ENCODE measurements at regions not wholly inside any gene's neighbourhood (a gene's known extent, or its start where the extent isn't known, plus 50 kb on each side); places are given as distances from the start of the nearest gene placed in this dataset.

DNA sequence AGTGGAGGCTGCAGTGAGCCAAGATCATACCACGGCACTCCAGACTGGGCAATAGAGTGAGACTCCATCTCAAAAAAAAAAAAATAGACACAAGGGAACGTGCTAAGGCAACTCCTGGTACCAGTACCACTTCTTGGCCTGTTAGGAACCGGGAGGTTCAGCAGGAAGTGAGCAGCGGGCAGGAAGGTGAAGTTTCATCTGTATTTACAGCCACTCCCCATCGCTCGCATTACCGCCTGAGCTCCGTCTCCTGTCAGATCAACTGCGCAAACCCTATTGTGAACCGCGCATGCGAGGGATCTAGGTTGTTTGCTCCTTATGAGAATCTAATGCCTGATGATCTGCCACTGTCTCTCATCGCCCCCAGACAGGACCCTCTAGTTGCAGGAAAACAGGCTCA, 69.9 kb upstream of the FOXK1 start:
- DNase-seq (no peak), ATAC-seq (no peak)
- Histone ChIP-seq H3K4me1 (peaks cover 14 to 22% of the 10 kb centered on the region in 2 donors), H3K4me3 (no peak overlapping the region), H3K27me3 (peaks cover 0 to 2% (median 0%) of the 10 kb centered on the region in 3 donors), H3K36me3 (no peaks in the 10 kb centered on the region), H3K27ac (peak overlapping the region in 1 of 4 donors; percentile 79), H3K9me3 (no peaks in the 10 kb centered on the region)
- in situ Hi-C loops (cut with MboI; ENCODE audit: low sequenced_read_pairs in 4 of 4), result no loop called here
- intact Hi-C loops (cut with DNase I; ENCODE audit: low total_unique reads), result no loop called here
- TF ChIP-seq, protein P1, sequence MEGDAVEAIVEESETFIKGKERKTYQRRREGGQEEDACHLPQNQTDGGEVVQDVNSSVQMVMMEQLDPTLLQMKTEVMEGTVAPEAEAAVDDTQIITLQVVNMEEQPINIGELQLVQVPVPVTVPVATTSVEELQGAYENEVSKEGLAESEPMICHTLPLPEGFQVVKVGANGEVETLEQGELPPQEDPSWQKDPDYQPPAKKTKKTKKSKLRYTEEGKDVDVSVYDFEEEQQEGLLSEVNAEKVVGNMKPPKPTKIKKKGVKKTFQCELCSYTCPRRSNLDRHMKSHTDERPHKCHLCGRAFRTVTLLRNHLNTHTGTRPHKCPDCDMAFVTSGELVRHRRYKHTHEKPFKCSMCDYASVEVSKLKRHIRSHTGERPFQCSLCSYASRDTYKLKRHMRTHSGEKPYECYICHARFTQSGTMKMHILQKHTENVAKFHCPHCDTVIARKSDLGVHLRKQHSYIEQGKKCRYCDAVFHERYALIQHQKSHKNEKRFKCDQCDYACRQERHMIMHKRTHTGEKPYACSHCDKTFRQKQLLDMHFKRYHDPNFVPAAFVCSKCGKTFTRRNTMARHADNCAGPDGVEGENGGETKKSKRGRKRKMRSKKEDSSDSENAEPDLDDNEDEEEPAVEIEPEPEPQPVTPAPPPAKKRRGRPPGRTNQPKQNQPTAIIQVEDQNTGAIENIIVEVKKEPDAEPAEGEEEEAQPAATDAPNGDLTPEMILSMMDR (IDR thresholded peaks at IDR 0.05 in 4 of 5, conservative IDR thresholded peaks at IDR 0.05 in 1 of 5), result no peak
- no peak for TF ChIP-seq POLR2A (IDR thresholded peaks at IDR 0.05)

DNA sequence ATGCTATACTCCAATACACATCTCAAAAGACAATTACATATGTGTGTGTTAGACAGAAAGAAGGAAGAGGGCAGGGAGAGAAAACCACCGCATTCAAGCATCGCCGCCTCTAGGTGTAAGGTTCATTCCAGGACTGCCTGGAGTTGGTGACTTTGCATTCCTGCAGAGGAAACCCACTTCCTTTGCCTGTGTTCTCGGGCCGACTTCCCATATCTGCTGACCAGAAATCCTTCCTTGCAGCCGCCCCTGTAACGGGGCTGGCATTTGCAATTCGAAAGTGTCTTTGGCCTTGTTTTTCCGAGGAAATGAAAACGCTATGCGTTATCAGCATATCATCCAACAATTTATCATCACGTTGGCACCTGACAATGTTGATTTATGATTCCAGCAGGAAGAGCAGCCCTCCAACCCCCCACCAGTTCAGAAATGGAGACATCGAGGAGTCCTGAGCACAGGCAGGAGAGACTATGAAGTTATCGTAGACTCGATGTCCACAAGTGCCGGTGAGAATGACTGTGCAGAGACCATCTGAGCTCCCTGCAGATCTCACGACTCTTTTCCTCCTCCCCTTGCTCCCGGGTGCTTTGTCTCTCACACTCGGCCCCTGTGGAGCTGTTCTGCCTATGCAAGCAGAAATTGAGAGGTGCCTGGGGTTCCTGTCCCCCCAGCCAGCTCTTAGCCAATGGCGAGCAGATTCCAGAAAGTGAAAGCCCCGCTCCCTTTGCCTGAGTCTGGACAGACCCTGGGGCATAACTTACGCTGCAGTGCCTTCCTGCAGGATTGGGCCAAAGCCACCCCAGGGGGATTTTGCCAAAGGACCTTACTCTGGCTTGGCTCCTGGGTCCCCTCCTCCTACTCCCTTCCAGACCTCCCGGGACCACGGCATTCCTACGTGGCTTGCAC, 68.9 kb upstream of the FOXK1 start:
- Histone ChIP-seq H3K36me3 (no peaks in the 10 kb centered on the region), H3K4me3 (peak overlapping the region; percentile 34 to 57 (median 42)), H3K27ac (peak overlapping the region; percentile 63 to 79 (median 68)), H3K4me1 (peaks cover 14 to 22% of the 10 kb centered on the region in 2 donors), H3K9me3 (no peaks in the 10 kb centered on the region), H3K27me3 (no peaks in the 10 kb centered on the region)
- peak in 1 of 2 donors; percentile 17 for DNase-seq
- ATAC-seq, result peak in 1 of 2 donors; percentile 43
- TF ChIP-seq, protein P1 (IDR thresholded peaks at IDR 0.05 in 4 of 5, conservative IDR thresholded peaks at IDR 0.05 in 1 of 5), result no peak
- TF ChIP-seq POLR2A (IDR thresholded peaks at IDR 0.05), result no peak
- intact Hi-C loops (cut with DNase I; ENCODE audit: low total_unique reads) (no loop called here), in situ Hi-C loops (cut with MboI; ENCODE audit: low sequenced_read_pairs in 4 of 4) (no loop called here)

DNA sequence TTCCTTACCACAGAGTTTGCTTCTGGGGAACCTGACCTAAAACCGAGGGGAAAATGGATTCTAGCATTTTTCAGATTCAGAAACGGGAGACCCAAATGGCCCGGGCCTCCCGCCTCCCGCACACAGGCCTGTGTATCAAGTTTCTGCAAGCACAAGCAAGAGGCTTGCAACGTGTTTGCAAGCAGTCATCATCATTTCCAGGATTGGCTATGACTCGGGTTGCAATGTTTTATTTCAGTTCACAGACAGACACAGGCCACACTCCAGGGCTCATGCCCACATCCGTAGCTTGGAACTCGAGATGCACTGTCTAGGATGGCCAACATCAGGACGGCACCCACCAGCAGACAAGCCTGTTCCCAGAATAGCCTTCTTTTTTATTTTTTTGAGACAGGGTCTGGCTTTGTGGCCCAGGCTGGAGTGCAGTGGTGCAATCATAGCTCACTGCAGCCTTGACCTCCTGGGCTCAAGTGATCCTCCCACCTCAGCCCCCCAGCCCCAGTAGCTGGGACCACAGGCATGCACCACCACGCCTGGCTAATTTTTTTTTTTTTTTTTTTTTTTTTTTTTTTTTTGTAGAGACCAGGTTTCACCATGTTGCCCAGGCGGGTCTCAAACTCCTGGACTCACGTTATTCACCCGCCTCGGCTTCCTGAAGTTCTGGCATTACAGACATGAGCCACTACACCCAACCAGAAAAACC, 68.1 kb upstream of the FOXK1 start:
- peak overlapping the region; percentile 34 to 57 (median 42) for H3K4me3 ChIP-seq
- ATAC-seq (peak; percentile 85 to 88), DNase-seq (peak; percentile 27 to 59)
- peaks cover 14 to 22% of the 10 kb centered on the region in 2 donors for H3K4me1 ChIP-seq
- TF ChIP-seq, protein P1 (IDR thresholded peaks at IDR 0.05 in 4 of 5, conservative IDR thresholded peaks at IDR 0.05 in 1 of 5), result no peak
- peak; percentile 30 to 42 for TF ChIP-seq POLR2A (IDR thresholded peaks at IDR 0.05)
- H3K27ac ChIP-seq, result peak overlapping the region; percentile 63 to 79 (median 68)
- no peaks in the 10 kb centered on the region for H3K36me3 ChIP-seq
- in situ Hi-C loops (cut with MboI; ENCODE audit: low sequenced_read_pairs in 4 of 4), result no loop called here
- intact Hi-C loops (cut with DNase I; ENCODE audit: low total_unique reads), result no loop called here
- no peaks in the 10 kb centered on the region for H3K27me3 ChIP-seq
- H3K9me3 ChIP-seq, result no peaks in the 10 kb centered on the region

GRCh38 chr7:4616116-4616515, 66.0 kb upstream of the FOXK1 start:
- Histone ChIP-seq H3K9me3 (no peaks in the 10 kb centered on the region), H3K27me3 (no peaks in the 10 kb centered on the region), H3K4me1 (peaks cover 14 to 28% of the 10 kb centered on the region in 2 donors), H3K27ac (no peak overlapping the region), H3K36me3 (no peaks in the 10 kb centered on the region), H3K4me3 (no peak overlapping the region)
- TF ChIP-seq POLR2A (IDR thresholded peaks at IDR 0.05), result no peak
- TF ChIP-seq, protein P1 (IDR thresholded peaks at IDR 0.05 in 4 of 5, conservative IDR thresholded peaks at IDR 0.05 in 1 of 5), result no peak
- in situ Hi-C loops (cut with MboI; ENCODE audit: low sequenced_read_pairs in 4 of 4) (no loop called here), intact Hi-C loops (cut with DNase I; ENCODE audit: low total_unique reads) (no loop called here)
- DNase-seq (no peak), ATAC-seq (no peak)

All from gastrocnemius medialis (tissue), 4 donors.